Mesendoderm (in vitro differentiated cells): ENCODE measurements at regions not wholly inside any gene's neighbourhood (a gene's known extent, or its start where the extent isn't known, plus 50 kb on each side); places are given as distances from the start of the nearest gene placed in this dataset.

ENCODE experiments used
- DNase-seq: peaks from one replicate; pipeline ENCODE4 v3.0.0; 2013
- H2AK5ac ChIP-seq: 2 replicates; pipeline ENCODE4 v1.6.1; 2013; ENCODE audit warnings: low read length, inconsistent platforms
- H2BK120ac ChIP-seq: 2 replicates; pipeline ENCODE4 v1.6.1; 2013; ENCODE audit warnings: low read depth, mild to moderate bottlenecking, low read length, moderate library complexity, mixed read lengths
- H2BK15ac ChIP-seq: replicated peaks from 2 replicates; pipeline ENCODE4 v1.6.1; 2013; ENCODE audit warnings: low read depth, mild to moderate bottlenecking, moderate library complexity
- H2BK5ac ChIP-seq: 2 replicates; pipeline ENCODE4 v1.6.1; 2013; ENCODE audit warnings: low read length, inconsistent platforms
- H3K18ac ChIP-seq: 2 replicates; pipeline ENCODE4 v1.6.1; 2013; ENCODE audit warnings: mild to moderate bottlenecking, low read length, mixed read lengths
- H3K23ac ChIP-seq: one replicate; pipeline ENCODE4 v1.6.1; 2013; ENCODE audit warnings: low read length
- H3K27ac ChIP-seq: 2 replicates; pipeline ENCODE4 v1.5.1; 2013; ENCODE audit warnings: low read depth, mild to moderate bottlenecking, inconsistent platforms, low read length, moderate library complexity
- H3K27me3 ChIP-seq: 2 replicates; pipeline ENCODE4 v1.6.1; 2013; ENCODE audit warnings: low read length, control low read depth, mild to moderate bottlenecking, inconsistent platforms; ENCODE audit not compliant: insufficient read depth, poor library complexity
- H3K36me3 ChIP-seq: 2 replicates; pipeline ENCODE4 v1.6.1; 2013; ENCODE audit warnings: low read length, inconsistent platforms; ENCODE audit not compliant: control insufficient read depth, insufficient read depth
- H3K4ac ChIP-seq: one replicate; pipeline ENCODE4 v1.6.1; 2013; ENCODE audit warnings: low read depth, mild to moderate bottlenecking, low read length, moderate library complexity
- H3K4me1 ChIP-seq: 2 replicates; pipeline ENCODE4 v1.6.1; 2013; ENCODE audit warnings: low read depth, low read length, inconsistent platforms; ENCODE audit not compliant: control insufficient read depth
- H3K4me2 ChIP-seq: 2 replicates; pipeline ENCODE4 v1.6.1; 2013; ENCODE audit warnings: low read length
- H3K4me3 ChIP-seq: 2 replicates; pipeline ENCODE4 v1.5.1; 2013; ENCODE audit warnings: mild to moderate bottlenecking, low read length
- H3K56ac ChIP-seq: one replicate; pipeline ENCODE4 v1.6.1; 2013; ENCODE audit warnings: low read length
- H3K79me1 ChIP-seq: 2 replicates; pipeline ENCODE4 v1.6.1; 2013; ENCODE audit warnings: low read length, inconsistent platforms
- H3K79me2 ChIP-seq: 2 replicates; pipeline ENCODE4 v1.6.1; 2013; ENCODE audit warnings: mild to moderate bottlenecking, low read length; ENCODE audit not compliant: control insufficient read depth, insufficient read depth
- H3K9ac ChIP-seq: 2 replicates; pipeline ENCODE4 v1.6.1; 2013; ENCODE audit warnings: low read length, inconsistent platforms
- H4K5ac ChIP-seq: one replicate; pipeline ENCODE4 v1.6.1; 2013; ENCODE audit warnings: low read length
- H4K8ac ChIP-seq: one replicate; pipeline ENCODE4 v1.6.1; 2013; ENCODE audit warnings: low read depth, mild to moderate bottlenecking, control low read depth, low read length, moderate library complexity
- WGBS: extraction: QIAGEN DNeasy Blood & Tissue Kit; methylation state at CpG from one replicate; pipeline ENCODE4 v1.1.7; 2013; ENCODE audit warnings: low lambda C conversion rate, missing lambda C conversion rate; ENCODE audit not compliant: insufficient coverage; ENCODE audit errors: extremely low coverage; 5-methylcytosine and 5-hydroxymethylcytosine counted together

- Histone ChIP-seq H3K18ac (no peak overlapping the region), H2BK15ac (no peak overlapping the region), H3K4me2 (no peak overlapping the region), H3K4ac (no peak overlapping the region), H3K79me2 (no peaks in the 10 kb centered on the region), H3K56ac (no peak overlapping the region), H4K5ac (no peak overlapping the region), H3K4me1 (no peaks in the 10 kb centered on the region), H3K36me3 (no peaks in the 10 kb centered on the region), H2AK5ac (no peak overlapping the region), H3K27ac (no peak overlapping the region), H4K8ac (no peak overlapping the region), H3K79me1 (no peaks in the 10 kb centered on the region), H3K23ac (no peak overlapping the region), H3K4me3 (no peak overlapping the region), H2BK120ac (no peak overlapping the region), H2BK5ac (no peak overlapping the region), H3K27me3 (no peaks in the 10 kb centered on the region), H3K9ac (no peak overlapping the region)
- DNase-seq, result no peak
Observed at GRCh38 chr11:37687130-37687529, 1089.1 kb upstream of the RAG2 start.

- H3K56ac ChIP-seq, result no peak overlapping the region
- no peak overlapping the region for H2BK5ac ChIP-seq
- H2BK15ac ChIP-seq, result no peak overlapping the region
- no peak overlapping the region for H3K4me3 ChIP-seq
- no peak overlapping the region for H3K27ac ChIP-seq
- H4K5ac ChIP-seq, result no peak overlapping the region
- H3K79me2 ChIP-seq, result no peaks in the 10 kb centered on the region
- H3K4me1 ChIP-seq, result no peaks in the 10 kb centered on the region
- H3K36me3 ChIP-seq, result no peaks in the 10 kb centered on the region
- no peak overlapping the region for H4K8ac ChIP-seq
- H3K79me1 ChIP-seq, result no peaks in the 10 kb centered on the region
- no peak overlapping the region for H3K23ac ChIP-seq
- no peak overlapping the region for H3K4ac ChIP-seq
- H2AK5ac ChIP-seq, result no peak overlapping the region
- H3K18ac ChIP-seq, result no peak overlapping the region
- H2BK120ac ChIP-seq, result no peak overlapping the region
- H3K27me3 ChIP-seq, result no peaks in the 10 kb centered on the region
- no peak overlapping the region for H3K4me2 ChIP-seq
- no peak overlapping the region for H3K9ac ChIP-seq
- no peak for DNase-seq
Observed at GRCh38 chr11:37671321-37671720, 1073.3 kb upstream of the RAG2 start.

- Histone ChIP-seq H3K4me1 (no peaks in the 10 kb centered on the region), H3K23ac (no peak overlapping the region), H3K4ac (no peak overlapping the region), H4K8ac (no peak overlapping the region), H3K79me2 (no peaks in the 10 kb centered on the region), H2AK5ac (no peak overlapping the region), H2BK15ac (no peak overlapping the region), H3K4me3 (no peak overlapping the region), H2BK5ac (no peak overlapping the region), H3K36me3 (no peaks in the 10 kb centered on the region), H3K4me2 (no peak overlapping the region), H4K5ac (no peak overlapping the region), H3K56ac (no peak overlapping the region), H3K79me1 (no peaks in the 10 kb centered on the region), H3K27me3 (no peaks in the 10 kb centered on the region), H3K27ac (no peak overlapping the region), H2BK120ac (no peak overlapping the region), H3K9ac (no peak overlapping the region), H3K18ac (no peak overlapping the region)
- DNase-seq, result no peak
- 100% methylated on average over 1 of the region's 2 CpGs for WGBS
Observed at GRCh38 chr11:37666960-37667359, 1068.9 kb upstream of the RAG2 start.

- Histone ChIP-seq H3K56ac (no peak overlapping the region), H3K79me2 (no peaks in the 10 kb centered on the region), H3K23ac (no peak overlapping the region), H2BK120ac (no peak overlapping the region), H3K9ac (no peak overlapping the region), H2AK5ac (no peak overlapping the region), H3K79me1 (no peaks in the 10 kb centered on the region), H3K18ac (no peak overlapping the region), H3K27me3 (no peaks in the 10 kb centered on the region), H3K4me1 (no peaks in the 10 kb centered on the region), H3K4me2 (no peak overlapping the region), H2BK5ac (no peak overlapping the region), H3K36me3 (no peaks in the 10 kb centered on the region), H2BK15ac (no peak overlapping the region), H4K8ac (no peak overlapping the region), H3K4me3 (no peak overlapping the region), H4K5ac (no peak overlapping the region), H3K4ac (no peak overlapping the region), H3K27ac (no peak overlapping the region)
- WGBS, result no CpG with 5 or more reads among the region's 1 CpG
- DNase-seq, result peak; percentile 29
Observed at GRCh38 chr11:37657645-37658044, 1059.6 kb upstream of the RAG2 start.

GRCh38 chr11:37647767-37648166, 1049.7 kb upstream of the RAG2 start:
- Histone ChIP-seq H3K27ac (no peak overlapping the region), H4K5ac (no peak overlapping the region), H3K79me2 (no peaks in the 10 kb centered on the region), H3K4me2 (no peak overlapping the region), H3K79me1 (no peaks in the 10 kb centered on the region), H3K4me3 (no peak overlapping the region), H2AK5ac (no peak overlapping the region), H4K8ac (no peak overlapping the region), H3K23ac (no peak overlapping the region), H3K4ac (no peak overlapping the region), H3K18ac (no peak overlapping the region), H2BK120ac (no peak overlapping the region), H2BK15ac (no peak overlapping the region), H3K9ac (no peak overlapping the region), H3K56ac (no peak overlapping the region), H3K4me1 (no peaks in the 10 kb centered on the region), H3K36me3 (no peaks in the 10 kb centered on the region), H2BK5ac (no peak overlapping the region), H3K27me3 (no peaks in the 10 kb centered on the region)
- no peak for DNase-seq
- WGBS, result no CpG with 5 or more reads among the region's 1 CpG

- Histone ChIP-seq H2BK15ac (no peak overlapping the region), H2AK5ac (no peak overlapping the region), H2BK5ac (no peak overlapping the region), H3K4me1 (no peaks in the 10 kb centered on the region), H3K4me3 (no peak overlapping the region), H3K79me1 (no peaks in the 10 kb centered on the region), H2BK120ac (no peak overlapping the region), H3K18ac (no peak overlapping the region), H3K4ac (no peak overlapping the region), H3K27ac (no peak overlapping the region), H3K23ac (no peak overlapping the region), H3K56ac (no peak overlapping the region), H3K9ac (no peak overlapping the region), H3K4me2 (no peak overlapping the region), H4K5ac (no peak overlapping the region), H3K79me2 (no peaks in the 10 kb centered on the region), H3K27me3 (no peaks in the 10 kb centered on the region), H3K36me3 (no peaks in the 10 kb centered on the region), H4K8ac (no peak overlapping the region)
- DNase-seq, result no peak
- WGBS, result no CpG with 5 or more reads among the region's 2 CpGs
Observed at GRCh38 chr11:37643968-37644367, 1045.9 kb upstream of the RAG2 start.
